ENCODE measurements at regions not wholly inside any gene's neighbourhood (a gene's known extent, or its start where the extent isn't known, plus 50 kb on each side); places are given as distances from the start of the nearest gene placed in this dataset.

DNA sequence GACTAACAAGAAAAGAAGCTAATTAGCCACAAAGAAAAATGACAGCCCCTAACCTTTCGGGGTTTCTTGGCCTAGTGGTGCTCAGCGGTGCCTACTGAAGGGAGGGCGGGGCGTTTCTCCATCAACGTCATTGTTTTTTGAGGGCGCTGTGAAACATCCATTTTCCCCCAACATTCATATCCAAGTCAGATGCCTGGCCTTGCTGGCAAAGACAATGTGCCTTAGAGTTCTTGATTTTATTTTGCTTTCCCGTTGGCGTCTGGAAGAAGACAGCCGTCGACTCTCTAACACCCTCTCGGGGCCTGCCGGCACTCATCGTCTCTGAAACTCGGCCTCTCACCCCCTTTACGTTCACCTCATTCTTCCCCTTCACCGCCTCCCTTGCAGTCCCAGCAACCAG lies 154.5 kb downstream of the PHETA1 start:
- TF ChIP-seq, protein P1, sequence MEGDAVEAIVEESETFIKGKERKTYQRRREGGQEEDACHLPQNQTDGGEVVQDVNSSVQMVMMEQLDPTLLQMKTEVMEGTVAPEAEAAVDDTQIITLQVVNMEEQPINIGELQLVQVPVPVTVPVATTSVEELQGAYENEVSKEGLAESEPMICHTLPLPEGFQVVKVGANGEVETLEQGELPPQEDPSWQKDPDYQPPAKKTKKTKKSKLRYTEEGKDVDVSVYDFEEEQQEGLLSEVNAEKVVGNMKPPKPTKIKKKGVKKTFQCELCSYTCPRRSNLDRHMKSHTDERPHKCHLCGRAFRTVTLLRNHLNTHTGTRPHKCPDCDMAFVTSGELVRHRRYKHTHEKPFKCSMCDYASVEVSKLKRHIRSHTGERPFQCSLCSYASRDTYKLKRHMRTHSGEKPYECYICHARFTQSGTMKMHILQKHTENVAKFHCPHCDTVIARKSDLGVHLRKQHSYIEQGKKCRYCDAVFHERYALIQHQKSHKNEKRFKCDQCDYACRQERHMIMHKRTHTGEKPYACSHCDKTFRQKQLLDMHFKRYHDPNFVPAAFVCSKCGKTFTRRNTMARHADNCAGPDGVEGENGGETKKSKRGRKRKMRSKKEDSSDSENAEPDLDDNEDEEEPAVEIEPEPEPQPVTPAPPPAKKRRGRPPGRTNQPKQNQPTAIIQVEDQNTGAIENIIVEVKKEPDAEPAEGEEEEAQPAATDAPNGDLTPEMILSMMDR (IDR thresholded peaks at IDR 0.05): no peak
- no peak for TF ChIP-seq RAD21 (conservative IDR thresholded peaks at IDR 0.05 in 1 of 2, IDR thresholded peaks at IDR 0.05 in 1 of 2)
- TF ChIP-seq, protein P2, sequence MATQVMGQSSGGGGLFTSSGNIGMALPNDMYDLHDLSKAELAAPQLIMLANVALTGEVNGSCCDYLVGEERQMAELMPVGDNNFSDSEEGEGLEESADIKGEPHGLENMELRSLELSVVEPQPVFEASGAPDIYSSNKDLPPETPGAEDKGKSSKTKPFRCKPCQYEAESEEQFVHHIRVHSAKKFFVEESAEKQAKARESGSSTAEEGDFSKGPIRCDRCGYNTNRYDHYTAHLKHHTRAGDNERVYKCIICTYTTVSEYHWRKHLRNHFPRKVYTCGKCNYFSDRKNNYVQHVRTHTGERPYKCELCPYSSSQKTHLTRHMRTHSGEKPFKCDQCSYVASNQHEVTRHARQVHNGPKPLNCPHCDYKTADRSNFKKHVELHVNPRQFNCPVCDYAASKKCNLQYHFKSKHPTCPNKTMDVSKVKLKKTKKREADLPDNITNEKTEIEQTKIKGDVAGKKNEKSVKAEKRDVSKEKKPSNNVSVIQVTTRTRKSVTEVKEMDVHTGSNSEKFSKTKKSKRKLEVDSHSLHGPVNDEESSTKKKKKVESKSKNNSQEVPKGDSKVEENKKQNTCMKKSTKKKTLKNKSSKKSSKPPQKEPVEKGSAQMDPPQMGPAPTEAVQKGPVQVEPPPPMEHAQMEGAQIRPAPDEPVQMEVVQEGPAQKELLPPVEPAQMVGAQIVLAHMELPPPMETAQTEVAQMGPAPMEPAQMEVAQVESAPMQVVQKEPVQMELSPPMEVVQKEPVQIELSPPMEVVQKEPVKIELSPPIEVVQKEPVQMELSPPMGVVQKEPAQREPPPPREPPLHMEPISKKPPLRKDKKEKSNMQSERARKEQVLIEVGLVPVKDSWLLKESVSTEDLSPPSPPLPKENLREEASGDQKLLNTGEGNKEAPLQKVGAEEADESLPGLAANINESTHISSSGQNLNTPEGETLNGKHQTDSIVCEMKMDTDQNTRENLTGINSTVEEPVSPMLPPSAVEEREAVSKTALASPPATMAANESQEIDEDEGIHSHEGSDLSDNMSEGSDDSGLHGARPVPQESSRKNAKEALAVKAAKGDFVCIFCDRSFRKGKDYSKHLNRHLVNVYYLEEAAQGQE (IDR thresholded peaks at IDR 0.05): no peak
- no peak for TF ChIP-seq RFX5 (IDR thresholded peaks at IDR 0.05)
- TF ChIP-seq POLR2A (IDR thresholded peaks at IDR 0.05; ENCODE audit: low read length): no peak
- no peak for TF ChIP-seq RCOR1 (IDR thresholded peaks at IDR 0.05; ENCODE audit: low read depth, low read length)
- no peak for TF ChIP-seq USF2 (IDR thresholded peaks at IDR 0.05)
- no peak for TF ChIP-seq GATA3 (IDR thresholded peaks at IDR 0.05; ENCODE audit: borderline replicate concordance)
- TF ChIP-seq CEBPB (IDR thresholded peaks at IDR 0.05): no peak
- no peak for TF ChIP-seq NR3C1 (IDR thresholded peaks at IDR 0.05)
- no peak for TF ChIP-seq KDM1A (IDR thresholded peaks at IDR 0.05; ENCODE audit: low read depth)
- no peak for TF ChIP-seq EP300 (IDR thresholded peaks at IDR 0.05)

All from A549 (cell line).